Inferior parietal cortex (tissue), 1 donor: ENCODE measurements at regions not wholly inside any gene's neighbourhood (a gene's known extent, or its start where the extent isn't known, plus 50 kb on each side); places are given as distances from the start of the nearest gene placed in this dataset.
"Not testable (repeated sequence)": the region's sequence is repeated elsewhere in the genome, so short reads cannot be mapped to it uniquely, and the experiment has no call there.

Experiments
- DNase-seq: peaks from one replicate; pipeline ENCODE4 v3.0.0-alpha.2; 2016; ENCODE audit errors: extremely low spot score

DNA sequence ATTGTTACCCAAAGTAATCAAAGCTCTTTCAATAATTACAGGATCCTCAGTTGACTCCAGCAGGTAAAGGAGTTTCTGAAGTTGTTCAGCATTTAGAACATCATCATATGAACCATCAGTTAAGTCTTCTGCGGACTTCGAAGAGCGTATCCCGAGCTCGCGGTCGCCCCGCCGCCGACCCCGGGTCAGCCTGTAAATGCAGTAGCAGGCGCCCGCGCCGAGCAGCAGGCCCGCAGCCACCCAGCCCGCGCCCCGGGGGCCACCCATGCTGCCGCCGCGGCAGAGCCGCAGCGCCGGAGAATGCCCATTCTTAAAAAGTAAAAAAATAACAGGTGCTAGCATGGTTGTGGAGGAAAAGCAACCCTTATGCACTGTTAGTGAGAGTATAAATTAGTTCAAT, 444.5 kb downstream of the NSUN3 start:
- DNase-seq, result not testable (repeated sequence)

DNA sequence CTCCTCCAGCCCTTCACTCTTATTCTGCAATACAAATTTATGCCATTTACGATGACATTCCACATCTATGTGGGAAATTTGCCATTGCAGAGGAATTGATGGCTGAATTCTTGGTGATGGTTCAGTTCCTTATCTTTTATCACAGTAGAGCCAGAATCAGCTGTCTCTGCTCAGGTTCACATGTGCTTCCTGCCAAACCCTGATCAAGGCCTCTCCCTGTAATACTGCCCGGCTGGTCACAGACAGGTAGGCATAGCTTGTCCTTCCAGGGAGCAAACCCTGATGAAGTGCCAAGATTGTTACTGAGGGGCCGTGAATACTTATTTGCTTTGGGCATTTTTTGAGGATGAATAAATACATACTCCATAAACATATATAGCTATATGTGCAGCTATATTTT, 450.0 kb downstream of the NSUN3 start:
- no peak for DNase-seq

DNA sequence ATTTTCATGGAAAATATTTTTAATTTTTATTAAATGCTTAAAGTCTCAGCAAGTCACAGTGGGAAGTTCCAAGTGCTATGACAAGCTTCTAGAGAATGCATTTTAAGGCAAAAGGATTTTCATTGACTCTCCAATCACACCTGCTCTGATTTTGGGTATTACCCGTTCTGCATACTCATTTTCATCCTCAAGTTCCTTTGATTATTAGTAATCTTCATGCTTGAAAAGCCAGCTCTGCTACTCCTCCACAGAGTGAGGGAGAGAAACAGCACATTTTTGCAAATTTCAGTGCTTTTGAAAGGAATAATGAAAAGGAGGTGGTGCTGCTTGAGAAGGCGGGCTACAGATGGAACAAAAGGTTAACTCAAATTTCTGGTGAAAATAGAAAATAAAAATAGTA, 450.7 kb downstream of the NSUN3 start:
- no peak for DNase-seq

DNA sequence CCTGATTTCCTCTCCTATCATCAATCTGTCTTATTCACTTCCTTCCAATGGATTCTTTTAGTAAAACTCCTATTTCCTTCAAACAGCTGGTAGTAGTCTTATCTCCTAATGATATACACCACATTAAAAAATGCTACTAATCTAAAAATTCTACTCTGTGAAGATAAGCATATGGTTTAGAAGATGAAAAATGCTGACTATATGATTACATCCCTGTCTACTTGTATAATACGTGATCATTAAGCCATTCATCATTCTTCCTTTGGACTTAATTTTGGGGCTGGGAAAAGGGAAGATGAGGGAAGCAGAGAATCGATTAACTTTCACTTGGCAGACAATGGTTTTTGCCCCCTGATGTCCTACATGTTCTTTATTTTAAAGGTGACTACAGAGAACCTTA, 453.1 kb downstream of the NSUN3 start:
- DNase-seq, result no peak

DNA sequence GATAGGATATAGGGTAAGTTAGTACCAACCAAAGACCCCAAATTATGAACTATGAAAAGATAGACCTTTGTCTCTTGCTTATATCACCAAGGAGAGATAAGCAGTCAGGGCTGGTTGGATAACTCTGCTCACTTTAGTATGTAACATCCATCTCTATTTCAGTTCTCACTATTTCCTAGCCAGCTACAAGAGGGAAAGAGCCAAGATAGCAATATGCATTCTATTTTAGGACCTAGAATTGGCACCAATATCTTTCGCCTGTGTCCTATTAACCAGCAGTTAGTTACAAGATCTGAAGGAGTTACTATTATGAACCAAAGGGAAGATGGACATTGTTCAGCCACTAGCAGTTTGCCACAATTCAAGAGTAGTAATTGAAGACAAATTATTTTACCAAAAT, 457.5 kb downstream of the NSUN3 start:
- no peak for DNase-seq

DNA sequence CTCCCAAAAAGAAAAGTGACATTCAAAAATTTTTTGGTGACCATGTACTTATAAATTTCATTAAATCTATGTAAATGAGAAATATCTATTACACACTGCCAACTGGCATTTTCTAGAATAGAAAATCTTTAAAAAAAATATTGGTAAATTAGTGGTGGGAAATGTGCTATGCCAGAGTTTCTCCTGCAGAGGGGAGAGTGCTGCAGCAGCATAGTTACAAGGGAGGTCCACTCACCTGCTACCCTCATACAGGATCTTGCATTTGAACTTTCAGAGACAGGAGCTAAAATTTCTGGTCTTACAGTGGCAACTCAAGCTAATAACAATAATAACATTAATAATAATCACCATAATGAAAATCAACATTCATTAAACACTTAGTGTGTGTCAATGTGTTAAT, 459.6 kb downstream of the NSUN3 start:
- DNase-seq, result no peak

DNA sequence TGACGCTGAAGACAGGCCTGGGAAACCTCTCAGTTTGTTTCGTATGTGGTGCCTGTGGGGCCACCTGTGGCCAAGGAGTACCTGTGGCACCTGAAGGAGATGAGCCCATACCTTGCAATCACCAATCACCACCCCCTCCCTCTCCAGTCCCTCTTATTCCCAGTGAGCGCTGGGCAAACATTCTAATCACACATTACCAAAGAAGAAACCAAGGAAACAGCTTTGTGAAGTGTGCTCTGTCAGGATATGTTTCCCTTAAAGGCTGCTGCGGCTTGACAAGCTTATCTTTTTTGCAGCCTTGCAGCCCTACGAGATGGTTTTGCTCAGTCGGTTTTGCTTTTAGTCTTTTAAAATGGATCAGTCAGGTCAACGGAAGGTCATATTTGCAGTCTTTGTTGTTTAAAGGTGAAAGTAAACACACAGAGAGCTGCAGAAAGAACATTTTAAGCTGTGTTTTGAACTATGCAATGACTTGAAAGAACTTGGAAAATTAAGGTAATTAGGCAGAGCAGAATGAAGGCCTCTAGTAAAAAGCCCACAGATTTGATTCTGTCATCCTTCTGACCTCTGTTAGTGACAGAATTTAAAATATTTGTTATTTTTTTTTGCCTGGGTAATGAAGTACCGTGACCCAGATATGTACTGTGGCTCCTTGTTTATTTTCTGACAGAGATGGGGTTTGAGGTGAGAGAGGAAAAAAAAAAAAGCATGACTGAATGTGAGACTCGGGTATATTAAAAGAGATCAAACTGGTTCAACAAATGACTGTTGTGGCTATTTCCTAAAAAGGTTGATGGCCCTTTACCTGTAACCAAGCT, 461.4 kb downstream of the NSUN3 start:
- no peak for DNase-seq

DNA sequence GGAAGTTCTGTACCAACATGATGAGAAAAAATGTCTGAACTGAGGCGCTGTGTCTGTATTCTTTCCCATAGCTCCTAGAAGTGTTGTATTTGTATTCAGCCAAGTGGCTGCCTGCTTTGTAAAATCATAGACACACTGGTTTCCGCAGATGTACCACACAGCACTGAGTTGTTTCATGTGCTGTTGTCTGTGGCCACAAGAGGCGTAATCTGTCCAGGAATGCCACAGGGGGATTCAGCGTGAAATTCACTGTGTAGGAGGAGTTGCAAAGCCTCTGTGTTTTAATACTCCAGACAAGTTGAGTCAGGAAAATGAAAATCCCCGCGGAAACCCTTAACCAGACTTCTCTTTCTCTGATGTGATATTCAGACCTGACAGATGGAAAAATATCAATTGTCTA, 462.2 kb downstream of the NSUN3 start:
- peak; percentile 4 for DNase-seq

DNA sequence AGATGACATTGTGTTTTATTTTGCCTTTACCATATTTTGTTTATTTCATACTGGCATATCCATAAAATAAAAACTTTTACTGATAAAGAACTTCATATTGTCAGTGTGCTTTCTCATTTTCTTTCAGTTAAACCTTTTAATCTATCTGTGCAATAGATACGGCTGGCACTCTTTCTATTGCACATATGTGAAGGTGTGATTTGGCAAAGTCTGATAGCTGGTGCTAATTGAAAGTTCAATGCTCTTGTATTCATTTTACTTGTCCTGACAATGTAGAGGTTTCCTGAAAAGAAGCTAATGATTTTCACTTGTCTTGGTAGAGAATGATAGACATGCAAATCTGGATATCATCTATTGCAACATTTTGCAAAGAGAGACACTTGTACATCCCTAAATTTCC, 467.0 kb downstream of the NSUN3 start:
- no peak for DNase-seq

DNA sequence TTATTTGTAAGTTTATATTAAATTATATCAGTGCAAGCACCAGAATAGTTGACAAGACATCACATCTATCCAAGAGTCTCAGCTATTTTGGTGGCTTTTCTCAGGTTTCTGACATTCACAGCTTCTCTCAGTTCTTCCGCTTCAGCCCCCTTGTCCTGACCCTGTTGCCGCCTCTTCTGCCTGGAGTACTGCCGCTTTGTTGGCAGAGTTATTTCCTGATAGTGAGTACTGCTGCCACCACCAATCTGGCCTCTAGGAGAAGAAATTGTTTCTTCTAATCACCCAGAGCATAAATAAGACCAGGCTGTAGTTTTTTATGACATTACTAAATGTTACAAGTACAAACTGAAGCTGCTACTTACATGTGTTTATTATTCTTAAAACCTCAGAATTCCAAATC, 470.1 kb downstream of the NSUN3 start:
- no peak for DNase-seq

DNA sequence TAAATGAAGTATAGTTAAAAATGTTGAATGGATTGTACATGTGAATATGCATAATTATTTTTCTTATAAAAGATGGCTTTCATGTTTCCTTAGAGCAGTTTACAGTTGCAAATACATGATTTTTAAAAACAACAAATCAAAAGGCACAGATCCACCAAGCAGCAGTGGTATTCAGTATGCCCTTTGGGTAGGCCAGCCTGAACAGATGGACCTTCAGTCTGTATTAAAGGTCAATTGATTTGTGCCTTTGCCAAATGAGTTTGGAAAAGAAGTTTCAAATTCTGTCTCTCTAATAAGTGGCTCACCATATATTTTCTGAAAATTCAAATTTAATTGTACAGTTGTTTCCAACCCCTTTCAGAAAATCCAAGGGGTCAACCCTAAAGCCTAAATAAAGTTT, 477.1 kb downstream of the NSUN3 start:
- DNase-seq, result no peak

DNA sequence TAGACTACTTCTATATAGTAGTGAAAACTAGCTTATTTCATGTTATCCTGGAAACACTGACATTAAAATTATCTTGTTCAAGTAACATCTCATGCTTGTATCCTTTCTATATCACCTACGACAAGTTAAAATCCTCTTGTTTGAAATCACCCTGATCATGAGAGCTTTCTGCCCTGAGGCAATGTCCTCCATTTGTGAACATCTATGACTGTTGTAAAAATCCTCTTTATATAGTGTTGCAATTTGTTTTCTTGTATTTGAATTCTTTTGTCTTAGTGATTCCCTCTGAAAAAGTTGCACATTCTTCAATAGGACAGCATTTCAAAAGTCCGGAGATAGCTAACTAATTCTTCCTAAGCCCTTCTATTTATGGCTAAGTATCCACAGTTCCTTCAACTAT, 480.3 kb downstream of the NSUN3 start:
- no peak for DNase-seq

DNA sequence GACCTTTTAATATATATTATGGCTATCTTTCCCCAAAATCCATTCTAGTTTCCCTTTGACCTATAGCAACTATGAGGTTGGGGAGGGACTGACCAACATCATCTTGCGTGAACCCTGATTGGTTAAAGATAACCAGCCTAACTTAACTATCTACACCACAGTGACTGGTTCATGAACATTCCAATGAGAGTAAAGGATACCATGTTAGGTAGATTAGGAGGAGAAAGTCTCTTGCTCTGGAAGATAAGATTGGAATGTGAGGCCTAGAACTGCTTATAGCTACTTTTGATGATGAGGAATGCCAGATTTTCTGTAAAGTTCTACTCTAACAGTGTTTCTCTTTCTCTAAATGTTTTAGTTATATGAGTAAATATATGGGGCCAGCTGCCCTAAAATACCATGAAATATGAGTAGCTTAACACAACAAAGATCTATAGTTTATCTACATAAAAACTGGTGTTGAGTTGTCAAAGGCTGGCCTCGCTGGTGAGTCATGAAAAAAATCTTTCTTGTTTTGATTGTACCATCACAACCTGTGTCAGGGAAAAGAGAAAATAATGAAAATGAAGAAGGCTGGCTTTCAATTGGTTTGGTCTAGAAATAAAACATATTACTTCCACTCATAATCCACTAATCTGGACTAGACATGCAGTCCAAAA, 481.4 kb downstream of the NSUN3 start:
- DNase-seq, result no peak

DNA sequence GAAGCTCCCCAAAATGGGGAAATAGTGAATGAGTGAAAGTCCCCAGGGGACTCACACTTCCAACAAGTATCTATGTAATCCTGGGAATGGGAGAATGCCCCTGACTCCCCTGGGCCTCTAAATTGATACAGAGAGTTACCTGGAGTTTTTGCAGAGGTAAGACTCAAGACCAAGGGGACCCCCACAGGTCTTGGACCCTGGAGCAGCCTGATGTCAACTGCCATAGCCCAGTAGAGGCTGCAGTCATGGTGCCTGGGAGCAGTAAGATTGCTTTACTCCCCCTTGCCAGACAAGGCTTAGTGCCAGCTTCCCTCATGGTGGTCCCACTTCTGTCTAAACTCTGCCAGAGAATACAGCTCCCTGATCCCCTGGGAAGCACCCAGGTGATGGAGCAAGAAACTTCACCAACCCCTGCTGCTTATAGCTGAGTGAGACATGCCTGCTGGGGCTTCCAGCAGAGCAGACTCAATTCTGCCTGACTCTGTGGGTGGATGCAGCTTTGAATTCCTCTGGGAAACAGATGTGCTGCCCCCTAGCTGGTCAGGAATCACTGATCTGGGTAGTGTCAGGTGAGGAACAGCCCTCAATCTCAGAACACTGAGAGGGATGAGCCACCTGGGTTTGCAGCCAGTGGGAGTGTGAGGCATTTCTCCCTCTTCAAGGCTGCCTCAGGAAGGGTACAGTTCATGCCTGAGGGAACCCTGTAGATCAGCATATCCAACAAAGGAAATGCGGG, 485.9 kb downstream of the NSUN3 start:
- DNase-seq, result no peak

DNA sequence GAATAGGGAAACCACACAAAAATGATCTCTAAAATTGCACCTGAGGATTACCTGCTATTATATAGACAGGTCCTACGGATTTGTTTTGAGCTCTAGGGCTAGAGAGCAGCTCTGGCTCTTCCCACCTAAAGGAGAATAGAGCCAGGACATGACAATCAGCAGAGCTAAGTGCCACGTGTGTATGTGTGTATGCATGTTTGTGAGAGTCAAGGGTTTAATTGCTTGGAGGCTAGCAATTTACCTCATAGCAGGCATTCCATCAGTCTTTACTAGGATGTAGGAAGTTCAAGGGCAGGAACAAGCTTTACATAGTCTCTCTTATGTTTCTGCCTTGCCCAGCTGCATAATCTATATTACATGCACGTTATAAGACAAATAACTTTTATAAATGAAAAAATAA, 498.2 kb downstream of the NSUN3 start:
- no peak for DNase-seq

DNA sequence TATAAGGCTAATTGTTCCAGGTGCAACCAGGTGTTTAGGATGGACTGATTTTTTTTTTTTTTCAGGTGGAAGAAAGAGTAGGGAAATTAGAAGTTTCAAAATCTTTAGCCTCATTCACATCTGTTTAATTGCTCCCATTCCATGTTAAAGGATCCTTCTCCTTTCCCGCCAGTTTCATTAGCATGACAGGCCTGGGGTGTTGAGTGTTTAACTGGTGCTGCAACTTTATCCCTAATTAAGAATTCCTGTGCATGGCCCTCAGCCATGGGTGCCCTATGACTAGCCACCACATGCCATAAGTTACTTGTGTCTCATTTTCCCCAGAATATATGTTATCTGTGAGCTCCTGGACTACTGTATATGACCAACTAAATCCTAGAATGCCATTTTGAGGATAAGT, 501.4 kb downstream of the NSUN3 start:
- DNase-seq, result no peak

DNA sequence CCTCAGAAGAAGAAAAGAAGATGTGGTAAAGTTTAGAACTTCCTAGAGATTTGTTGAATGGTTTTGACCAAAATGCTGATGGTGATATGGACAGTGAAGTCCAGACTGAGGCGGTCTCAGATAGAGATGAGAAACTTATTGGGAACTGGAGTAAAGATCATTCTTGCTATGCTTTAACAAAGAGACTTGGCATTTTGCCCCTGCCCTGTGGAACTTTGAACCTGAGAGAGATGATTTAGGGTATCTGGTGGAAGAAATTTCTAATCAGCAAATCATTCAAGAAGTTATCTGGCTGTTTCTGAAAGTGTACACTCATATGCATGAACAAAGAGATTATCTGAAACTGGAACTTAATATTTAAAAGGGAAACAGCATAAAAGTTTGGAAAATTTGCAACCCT, 505.2 kb downstream of the NSUN3 start:
- DNase-seq, result no peak

DNA sequence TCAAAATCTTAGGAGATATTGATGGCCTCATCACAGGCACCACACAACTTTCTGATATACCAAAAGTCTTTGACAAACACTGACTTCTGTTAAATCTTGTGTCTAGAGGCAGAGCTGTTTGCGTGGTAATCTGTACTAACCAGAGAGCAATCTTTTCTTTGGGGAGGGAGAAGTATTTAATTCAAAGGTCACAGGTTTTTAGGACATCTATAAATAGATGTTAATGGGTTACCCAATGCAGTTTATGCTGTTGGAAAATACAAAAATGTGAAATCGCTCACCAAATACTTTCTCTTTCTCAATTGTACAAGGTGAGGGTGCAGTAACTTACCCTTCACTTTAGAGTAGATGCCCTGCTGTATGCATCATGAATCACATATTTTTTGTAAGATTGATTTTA, 510.5 kb downstream of the NSUN3 start:
- DNase-seq, result no peak

DNA sequence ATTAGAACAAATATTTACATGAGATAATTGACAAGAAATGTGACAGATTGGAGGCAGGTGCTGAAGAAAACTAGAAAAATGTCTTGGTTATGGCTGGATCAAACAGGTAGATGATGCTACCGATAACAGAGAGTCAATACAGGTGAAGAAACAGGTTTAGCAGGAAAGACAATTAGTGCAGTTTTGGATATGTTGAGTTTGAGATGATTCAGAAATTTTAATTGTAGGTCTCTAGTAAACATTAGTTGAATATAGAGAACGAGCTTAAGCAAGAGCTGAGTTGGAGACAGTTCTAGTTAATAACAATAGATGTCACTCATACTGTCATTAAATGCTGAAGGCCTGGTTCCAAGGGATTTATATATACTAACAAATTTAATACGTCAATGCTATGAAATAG, 524.4 kb downstream of the NSUN3 start:
- no peak for DNase-seq

DNA sequence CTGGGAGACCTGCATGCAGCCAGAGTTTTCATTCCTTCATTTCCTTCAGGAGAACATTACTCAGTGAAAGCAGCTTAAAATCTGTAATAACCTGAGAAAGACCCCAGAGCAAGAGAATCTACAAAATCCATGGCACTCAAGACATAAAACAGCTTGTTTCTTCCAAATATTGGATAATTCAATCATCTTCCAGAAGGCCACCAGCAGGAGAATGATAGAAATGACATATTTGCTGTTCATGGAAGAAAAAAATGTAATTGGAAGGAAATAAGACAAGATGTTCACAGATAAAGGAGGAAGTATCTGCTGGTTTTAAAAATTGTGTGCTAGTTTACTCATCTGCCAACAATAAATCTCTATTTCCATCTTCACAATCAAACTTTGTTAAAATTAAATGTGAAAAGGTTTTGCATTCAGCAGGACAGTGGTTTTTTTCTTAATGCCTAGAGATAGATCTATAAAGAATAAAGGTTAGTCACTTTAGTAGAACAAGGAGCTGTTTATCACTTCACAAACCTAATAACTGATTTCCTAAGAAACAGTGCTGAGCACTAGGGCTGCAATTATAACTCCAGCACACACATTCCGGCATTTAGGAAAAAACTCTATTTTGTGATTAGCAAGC, 530.8 kb downstream of the NSUN3 start:
- no peak for DNase-seq

DNA sequence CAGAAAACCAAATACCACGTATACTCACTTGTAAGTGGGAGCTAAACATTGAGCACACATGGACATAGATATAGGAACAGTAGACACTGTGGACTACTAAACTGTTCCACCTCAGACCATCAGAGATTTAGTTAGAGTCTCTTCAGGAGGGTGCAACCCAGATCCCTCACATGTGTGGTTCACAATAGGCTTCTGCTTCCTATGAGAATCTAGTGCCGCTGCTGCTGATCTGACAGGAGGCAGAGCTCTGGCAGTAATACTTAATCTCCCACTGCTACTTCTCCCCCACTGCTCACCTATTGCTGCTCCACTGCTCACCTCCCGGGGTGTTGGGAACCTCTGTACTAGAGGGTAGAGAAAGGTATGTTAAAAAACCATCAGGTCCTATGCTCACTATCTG, 533.3 kb downstream of the NSUN3 start:
- no peak for DNase-seq

DNA sequence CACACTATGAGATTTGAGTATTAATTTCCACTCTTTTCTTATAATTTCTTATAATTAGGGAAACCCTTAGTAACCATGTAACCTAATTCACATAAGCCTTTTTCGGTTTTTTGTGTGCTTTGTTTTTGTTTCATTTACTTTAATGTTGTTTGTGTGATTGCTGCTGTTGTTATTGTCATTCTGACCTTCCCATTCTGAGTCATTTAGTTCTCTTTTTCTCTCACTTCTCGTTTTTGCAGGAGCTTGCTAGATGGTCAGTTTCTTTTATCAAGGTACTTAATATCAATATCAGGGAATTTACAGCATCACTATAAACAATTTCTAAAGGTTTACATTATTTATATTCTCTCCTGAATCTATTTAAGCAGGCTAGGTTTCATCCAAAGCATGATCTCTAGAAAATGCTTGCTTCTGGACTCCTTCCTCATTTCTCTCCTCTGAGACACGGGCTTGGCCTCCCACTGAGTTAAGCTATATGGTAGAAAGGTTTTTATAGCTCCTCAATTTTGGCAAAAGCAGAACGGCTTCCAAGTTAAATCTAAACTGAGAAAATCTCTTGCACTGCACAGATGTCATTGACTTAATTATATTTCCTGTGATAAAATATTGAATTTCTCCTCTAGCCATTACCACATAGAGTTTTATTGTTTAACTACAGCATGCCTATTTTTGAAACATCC, 534.2 kb downstream of the NSUN3 start:
- DNase-seq, result no peak
